ENCODE measurements at regions not wholly inside any gene's neighbourhood (a gene's known extent, or its start where the extent isn't known, plus 50 kb on each side); places are given as distances from the start of the nearest gene placed in this dataset.

DNA sequence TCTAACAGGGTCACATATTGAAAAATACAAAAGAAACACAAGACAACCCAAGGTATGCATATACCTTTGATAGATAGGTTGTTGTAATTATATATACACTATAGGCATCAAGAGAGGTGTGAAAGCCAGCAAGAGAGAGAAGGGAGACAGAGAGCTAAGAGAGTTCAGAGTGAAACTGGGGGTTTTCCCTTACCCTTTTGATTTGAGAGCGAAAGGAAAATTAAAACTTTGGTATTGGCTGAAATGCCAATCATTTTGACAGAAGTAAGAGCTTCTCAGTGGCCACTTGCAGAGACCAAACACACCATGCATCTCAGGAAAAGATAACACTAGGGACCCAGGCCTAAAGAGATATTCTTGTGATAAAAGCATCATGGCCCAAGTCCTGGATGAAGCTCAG, 183.6 kb downstream of the SHOX2 start:
- TF ChIP-seq, protein P1, sequence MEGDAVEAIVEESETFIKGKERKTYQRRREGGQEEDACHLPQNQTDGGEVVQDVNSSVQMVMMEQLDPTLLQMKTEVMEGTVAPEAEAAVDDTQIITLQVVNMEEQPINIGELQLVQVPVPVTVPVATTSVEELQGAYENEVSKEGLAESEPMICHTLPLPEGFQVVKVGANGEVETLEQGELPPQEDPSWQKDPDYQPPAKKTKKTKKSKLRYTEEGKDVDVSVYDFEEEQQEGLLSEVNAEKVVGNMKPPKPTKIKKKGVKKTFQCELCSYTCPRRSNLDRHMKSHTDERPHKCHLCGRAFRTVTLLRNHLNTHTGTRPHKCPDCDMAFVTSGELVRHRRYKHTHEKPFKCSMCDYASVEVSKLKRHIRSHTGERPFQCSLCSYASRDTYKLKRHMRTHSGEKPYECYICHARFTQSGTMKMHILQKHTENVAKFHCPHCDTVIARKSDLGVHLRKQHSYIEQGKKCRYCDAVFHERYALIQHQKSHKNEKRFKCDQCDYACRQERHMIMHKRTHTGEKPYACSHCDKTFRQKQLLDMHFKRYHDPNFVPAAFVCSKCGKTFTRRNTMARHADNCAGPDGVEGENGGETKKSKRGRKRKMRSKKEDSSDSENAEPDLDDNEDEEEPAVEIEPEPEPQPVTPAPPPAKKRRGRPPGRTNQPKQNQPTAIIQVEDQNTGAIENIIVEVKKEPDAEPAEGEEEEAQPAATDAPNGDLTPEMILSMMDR (IDR thresholded peaks at IDR 0.05; ENCODE audit: low read depth, low read length, missing control alignments), result no peak
- no peak for DNase-seq (ENCODE audit: extremely low read depth, low read depth)
- H3K4me3 ChIP-seq (replicated peaks; ENCODE audit: low read depth, low read length), result no peak overlapping the region

- H3K4me3 ChIP-seq (replicated peaks; ENCODE audit: low read depth, low read length), result no peak overlapping the region
- peak; percentile 15 for DNase-seq (ENCODE audit: extremely low read depth, low read depth)
- TF ChIP-seq, protein P1 (IDR thresholded peaks at IDR 0.05; ENCODE audit: low read depth, low read length, missing control alignments), result no peak
Observed at GRCh38 chr3:157921811-157922210, 184.4 kb downstream of the SHOX2 start.

DNA sequence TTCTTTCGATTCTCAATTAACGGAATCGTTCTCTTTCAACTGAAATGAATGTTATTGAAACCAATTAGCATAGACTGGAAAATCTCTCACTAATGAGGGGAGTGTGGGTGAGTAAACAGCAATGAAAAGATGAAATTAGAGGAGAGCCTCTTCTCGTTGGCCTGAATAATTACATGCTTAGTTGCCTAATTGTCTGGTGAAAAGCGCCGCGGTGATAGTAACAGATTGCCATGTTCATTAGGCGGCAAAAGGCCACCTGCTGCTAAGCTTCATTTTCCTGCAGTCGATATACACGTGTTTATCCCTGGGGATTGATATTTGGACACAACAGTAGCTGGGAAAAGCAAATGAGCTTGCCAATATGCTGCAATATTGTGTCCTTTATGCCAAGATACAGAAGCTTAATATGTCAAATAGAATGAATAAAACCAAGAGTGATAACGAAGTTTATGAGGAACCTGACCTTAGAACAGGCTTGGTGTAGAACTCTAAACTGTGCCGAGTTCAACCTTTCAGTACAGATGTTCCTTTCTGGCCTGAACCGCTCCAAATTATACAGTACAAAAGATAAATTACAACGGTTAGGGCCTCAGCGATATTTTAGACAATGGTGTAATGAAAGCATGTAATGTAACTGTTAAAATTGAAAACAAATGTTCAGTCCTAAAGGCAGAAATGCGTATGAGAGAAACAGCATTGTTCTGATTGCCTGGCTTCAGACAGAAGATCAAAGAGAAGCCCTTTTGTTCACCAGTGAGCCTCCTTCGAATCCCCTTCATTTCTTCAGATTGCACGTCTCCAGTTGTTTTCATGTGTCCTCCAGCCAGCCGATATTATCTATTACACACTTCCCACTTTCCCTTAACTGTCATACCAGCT, 185.2 kb downstream of the SHOX2 start:
- TF ChIP-seq, protein P1 (IDR thresholded peaks at IDR 0.05; ENCODE audit: low read depth, low read length, missing control alignments), result no peak
- DNase-seq (ENCODE audit: extremely low read depth, low read depth), result no peak

DNA sequence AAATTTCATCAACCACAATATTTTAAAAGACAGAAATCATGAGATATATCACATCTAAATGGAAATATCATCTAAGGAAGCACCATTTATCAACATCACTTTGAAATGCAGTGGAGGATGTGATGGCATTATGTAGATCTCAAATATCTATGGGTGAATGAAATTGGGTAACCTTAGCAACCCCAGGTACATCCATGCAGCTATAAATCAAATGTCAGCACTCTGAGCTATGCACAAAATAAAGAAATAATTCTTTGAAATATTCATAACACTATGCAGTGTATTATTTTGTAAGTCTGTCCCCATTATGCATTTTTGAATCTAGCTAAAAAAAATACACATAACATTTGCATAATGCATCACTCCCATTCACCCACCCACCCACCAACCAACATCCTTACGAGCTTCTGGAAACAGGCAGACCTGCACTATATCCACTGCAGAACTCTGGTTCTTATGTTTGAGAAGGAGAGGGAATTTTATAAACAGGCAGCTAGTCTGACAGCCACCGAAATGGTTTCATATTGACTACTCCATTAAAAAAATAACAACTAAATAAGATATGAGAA, 186.8 kb downstream of the SHOX2 start:
- TF ChIP-seq, protein P1 (IDR thresholded peaks at IDR 0.05; ENCODE audit: low read depth, low read length, missing control alignments), result no peak
- DNase-seq (ENCODE audit: extremely low read depth, low read depth), result no peak
- H3K4me3 ChIP-seq (replicated peaks; ENCODE audit: low read depth, low read length), result no peak overlapping the region

More for the DNA sequence above, 185.2 kb downstream of the SHOX2 start:
- no peak overlapping the region for H3K4me3 ChIP-seq (replicated peaks; ENCODE audit: low read depth, low read length)

DNA sequence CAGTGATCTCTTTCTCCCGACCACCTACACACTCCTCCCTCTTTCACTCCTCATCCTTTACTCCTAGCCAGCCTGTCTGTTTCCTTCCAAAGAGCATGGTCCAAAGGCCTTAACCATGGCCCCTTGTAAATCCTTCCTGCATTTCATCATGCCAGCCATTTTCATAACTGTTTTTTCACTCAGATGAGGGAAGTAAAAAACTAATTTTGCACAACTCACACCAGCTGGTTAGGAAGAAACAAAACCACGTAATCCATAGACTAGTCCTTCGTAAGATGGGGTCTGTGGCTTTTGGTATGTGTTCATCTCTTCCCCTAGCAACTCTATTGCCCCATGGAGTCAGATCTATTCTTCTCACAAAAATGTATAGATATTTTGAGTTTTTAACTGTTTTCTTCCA, 187.8 kb downstream of the SHOX2 start:
- DNase-seq (ENCODE audit: extremely low read depth, low read depth), result no peak
- TF ChIP-seq, protein P1 (IDR thresholded peaks at IDR 0.05; ENCODE audit: low read depth, low read length, missing control alignments), result no peak
- H3K4me3 ChIP-seq (replicated peaks; ENCODE audit: low read depth, low read length), result no peak overlapping the region

- TF ChIP-seq, protein P1 (IDR thresholded peaks at IDR 0.05; ENCODE audit: low read depth, low read length, missing control alignments), result no peak
- no peak for DNase-seq (ENCODE audit: extremely low read depth, low read depth)
- H3K4me3 ChIP-seq (replicated peaks; ENCODE audit: low read depth, low read length), result no peak overlapping the region
Observed at GRCh38 chr3:157916672-157917071, 189.5 kb downstream of the SHOX2 start.
